CD4-positive, alpha-beta T cell treated with Interleukin-4 for 4 hours (primary cell): ENCODE measurements at regions not wholly inside any gene's neighbourhood (a gene's known extent, or its start where the extent isn't known, plus 50 kb on each side); places are given as distances from the start of the nearest gene placed in this dataset.

Experiments
- DNase-seq: peaks from one replicate; pipeline ENCODE4 v3.0.0-alpha.2; 2020

DNA sequence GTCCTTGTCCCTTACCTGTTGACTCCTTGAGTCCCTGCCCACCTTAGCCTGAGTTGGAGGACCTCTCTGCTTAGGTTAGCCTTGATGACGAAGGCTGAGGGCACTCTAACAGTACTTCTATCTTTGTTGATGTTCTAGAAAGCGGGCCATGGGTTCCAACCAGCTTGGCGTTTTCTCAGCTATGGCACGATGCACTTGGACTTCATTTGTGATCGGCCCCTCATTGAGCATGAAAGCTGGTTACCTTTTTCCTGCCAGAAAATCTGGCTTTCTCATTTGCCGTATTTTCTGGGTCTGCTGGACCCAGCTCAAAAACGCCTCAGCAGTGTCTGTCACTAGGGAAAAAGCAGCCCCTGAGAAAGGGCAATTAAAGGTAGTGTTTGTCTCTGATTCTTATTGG is 290.8 kb downstream of the EMP1 start:
- DNase-seq, result no peak

DNA sequence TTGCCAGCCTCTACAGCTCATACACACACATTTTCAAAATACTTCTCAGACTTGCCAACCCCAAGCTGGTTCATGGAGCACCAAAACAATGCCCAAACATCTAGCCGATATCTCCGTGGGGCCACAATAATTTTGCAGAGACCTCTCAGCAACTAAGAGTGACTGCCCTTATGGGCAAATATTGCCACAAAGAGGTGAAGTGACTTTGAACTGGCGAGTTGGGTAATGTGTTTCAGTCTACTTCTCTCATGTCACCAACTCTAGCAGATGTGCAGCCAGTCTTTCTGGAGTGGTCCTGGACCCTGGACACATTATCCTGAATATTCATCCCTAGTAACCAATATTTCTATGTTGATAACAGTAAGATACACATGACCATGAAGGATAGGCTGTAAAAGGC is 290.3 kb downstream of the EMP1 start:
- no peak for DNase-seq

DNA sequence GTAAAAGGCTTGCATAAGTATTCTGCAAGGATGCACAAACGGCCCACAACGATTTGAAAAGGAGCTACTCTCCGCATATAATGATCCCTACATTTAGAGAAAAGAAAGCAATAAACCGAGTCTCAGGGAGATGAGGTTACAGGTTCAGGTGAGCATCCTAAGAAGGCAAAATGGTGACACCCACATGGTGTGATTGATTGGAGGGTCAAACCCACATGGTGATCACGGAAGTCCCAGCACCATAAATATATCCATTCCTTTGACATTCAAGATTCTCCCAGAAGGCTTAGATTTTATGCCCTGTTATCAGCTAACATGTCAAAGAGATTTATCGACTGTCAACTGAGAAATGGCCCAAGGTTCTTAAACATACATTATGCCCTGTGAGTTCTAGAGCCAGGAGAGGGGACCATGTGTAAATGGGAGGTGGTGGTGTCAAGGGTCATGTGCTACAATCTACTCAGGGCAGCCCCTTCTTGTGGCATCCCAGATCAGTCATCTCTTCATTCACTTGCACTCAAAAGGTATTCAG is 282.2 kb downstream of the EMP1 start:
- no peak for DNase-seq

DNA sequence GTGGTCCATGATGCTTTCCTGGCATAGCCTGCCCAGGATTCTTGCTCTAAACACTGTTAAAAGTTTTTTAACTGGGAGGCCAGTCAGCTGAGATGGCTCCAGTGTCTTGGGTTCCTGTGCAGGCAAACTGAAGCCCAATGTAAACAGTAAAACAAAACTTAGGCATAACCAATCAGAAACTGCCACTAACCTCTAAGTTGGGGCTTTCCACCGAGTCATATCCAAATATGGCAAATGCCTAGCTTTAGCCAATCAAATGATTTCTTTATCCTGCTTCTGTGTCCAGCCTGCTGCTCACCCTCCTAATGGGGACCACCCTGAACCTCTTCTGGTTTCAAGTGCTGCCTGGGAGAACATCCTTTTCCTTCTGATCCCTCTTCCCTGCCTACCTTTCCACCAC is 277.9 kb downstream of the EMP1 start:
- no peak for DNase-seq

DNA sequence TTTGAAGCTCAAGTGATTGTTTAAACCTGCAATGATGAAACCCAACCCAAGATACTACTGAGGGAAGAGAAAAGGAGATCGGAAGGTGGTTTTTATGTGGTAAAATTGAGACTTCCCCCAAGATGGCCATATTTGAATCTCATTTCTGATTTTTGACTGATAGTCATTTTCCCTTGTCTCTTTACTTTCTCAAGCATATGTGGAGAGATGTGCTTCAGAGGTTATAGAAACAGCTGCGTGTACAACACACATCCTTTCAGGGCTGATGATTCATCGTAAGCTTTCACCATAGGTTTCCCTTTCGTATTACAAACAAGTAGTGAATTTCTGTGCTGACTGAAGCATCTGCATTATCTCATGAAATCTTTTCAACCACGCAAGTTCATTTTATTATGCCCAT is 276.2 kb downstream of the EMP1 start:
- DNase-seq, result no peak

DNA sequence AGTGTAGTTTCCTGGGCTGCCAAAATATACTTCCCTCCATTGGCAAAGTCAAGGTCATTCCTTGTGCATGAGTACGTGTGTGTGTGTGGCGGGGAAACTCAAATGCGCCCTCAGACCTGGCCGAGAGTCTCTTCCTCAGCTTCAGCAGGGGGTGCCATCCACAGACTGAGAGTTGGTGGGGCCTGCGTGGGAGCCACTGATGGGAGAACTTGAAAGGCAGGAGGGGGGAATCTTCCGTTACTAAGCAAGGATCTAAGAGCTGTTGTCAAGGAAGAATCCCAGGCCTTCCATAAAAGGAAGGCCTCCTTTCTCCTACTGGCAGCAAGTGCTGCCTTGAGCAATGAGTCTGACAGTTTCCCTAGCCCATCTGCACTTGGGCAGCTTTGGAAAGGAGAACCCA is 274.9 kb downstream of the EMP1 start:
- no peak for DNase-seq

DNA sequence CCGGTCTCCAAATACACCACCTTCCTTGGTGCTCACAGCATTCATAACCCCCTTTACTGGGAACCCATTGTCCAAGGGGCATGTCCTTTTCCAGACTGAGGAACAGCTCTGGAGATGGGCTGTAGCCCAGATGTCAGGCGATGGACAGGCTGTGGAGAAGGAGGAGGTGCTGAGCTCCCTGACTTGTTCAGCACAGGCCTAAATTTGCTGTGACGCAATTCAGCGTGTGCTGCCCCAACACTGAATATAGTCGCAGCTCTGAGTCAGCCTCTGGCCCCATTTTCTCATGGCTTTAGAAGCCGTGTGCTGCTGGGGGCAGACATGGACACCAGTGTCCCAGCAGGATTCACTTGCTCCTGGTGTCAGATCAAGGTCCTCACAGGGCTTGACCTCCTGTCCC is 269.1 kb downstream of the EMP1 start:
- no peak for DNase-seq

DNA sequence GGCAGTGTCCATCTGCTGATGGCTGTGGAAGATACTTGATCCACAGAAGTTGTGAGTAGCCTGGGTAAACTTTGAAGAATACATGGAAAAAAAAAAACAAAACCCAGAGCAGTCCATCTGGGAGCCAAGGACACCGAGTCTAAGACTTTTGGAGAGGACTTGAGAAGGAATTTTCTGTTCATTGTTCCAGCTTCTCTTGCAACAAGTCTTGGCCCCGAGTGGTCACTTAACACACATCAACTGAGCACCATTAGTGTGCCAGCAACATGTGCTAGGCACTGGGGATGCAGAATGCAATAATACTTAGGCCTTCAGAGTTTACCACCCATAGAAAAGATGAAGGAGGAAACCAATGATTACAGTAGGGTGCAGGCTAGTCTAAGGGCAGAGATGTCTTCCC is 266.7 kb downstream of the EMP1 start:
- no peak for DNase-seq

DNA sequence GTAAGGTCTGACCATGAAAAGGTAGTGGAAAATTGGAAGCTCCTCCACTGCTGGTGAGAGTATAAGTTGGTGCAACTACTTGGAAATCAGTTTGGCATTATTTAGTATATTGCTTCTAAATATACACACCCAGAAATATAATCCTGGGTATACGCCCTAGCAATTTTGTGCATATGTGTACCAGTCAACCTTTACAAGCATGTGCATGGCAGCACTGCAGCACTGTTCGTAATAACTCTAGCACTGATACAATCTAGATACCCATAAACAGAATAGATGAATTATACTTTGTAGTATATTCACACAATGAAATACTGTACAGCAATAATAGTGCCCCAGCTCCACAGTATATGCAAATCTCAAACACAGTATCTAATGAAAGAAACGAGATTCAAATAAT is 265.9 kb downstream of the EMP1 start:
- DNase-seq, result no peak

DNA sequence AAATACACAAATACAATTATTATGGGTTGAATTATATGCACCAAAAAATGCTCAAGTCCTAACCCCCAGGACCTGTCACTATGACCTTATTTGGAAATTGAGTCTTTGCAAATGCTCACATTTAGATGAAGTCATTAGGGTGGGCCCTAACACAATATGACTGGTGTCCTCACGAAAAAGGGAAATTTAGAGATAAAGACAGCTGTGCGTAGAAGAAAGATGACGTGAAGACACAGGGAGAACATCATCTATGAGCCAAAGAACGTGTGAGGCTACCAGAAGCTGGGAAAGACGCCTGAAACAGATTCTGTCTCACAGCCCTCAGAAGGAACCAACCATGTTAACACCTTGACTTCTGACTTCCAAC is 259.2 kb downstream of the EMP1 start:
- no peak for DNase-seq

DNA sequence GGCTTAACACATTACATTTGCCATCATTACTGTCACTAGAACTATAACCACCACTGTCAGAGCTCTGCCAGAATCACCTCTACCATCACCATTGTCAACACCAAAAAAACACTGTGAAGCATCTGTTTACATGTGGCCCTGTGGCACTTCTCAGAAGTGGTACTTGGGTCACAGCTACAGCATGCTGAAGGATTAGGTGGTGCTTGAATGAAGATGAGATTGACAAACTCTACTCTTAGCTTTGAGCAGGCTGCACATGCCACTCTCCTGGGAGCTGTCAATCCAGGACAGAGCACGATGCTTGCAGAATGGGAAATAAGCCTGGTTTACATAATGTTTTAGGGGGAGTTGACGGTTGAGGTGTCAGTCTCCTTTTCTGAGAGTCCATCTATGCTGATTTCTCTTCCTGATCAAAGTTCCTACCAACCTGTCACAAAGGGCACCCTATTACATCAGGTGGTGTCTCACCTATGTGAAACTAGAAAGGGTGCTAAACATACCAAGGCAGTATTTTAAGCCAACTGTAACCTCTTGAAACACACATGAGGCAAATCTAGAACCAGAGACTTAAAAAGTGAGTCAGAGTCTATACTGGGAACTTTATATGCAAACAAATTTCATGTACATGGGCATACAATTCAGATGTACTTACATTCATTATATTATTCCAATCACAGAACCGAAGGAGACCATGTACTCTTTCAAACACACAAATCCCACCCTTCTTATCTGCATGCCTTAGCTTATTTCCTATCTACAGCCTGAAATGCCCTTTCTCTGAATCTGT is 258.7 kb downstream of the EMP1 start:
- DNase-seq, result no peak

DNA sequence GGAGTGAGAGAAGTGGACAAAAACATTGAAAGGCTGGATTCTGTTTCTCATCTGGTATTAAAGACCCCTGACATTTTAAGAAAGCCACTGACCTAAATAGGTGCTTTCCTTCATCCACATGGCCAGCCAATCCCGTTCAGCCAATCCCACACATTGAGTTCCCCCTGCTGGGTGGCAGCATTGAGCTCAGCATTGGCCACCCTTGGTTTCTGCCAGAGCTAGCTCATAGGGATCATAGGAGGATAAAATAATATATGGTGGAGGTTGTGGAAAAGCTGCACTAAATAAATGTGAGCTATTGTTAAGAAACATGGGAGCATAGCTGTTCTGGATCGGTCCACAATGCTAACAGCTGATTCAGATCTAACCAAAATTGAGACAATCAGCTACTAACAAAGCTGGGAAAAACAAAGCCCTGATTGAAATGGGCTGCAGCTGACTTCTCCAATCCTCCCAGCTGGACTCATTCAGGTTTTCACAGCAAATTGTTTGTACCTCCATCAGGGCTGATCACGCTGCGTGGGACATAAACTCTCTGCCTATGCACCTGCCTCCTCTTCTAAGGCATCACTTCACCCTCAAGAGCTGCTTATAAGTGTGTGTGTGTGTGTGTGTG is 256.5 kb downstream of the EMP1 start:
- no peak for DNase-seq

DNA sequence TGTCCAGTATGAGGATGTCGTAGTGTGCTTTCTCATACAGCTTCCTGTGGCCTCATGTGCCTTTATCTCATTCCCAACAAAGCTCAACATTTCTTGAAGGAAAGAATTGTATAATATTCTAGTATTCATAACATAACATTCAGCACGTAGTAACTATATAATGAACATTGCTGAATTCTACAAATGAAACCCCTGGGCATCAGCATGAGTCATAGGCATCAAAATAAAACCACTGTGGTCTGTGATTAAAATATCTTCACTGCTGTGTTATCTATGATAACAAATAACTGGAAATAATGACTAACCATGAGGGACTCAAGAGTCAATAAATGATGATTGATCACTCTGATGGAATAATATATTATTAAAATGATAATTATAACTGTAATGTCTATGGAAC is 255.2 kb downstream of the EMP1 start:
- no peak for DNase-seq

DNA sequence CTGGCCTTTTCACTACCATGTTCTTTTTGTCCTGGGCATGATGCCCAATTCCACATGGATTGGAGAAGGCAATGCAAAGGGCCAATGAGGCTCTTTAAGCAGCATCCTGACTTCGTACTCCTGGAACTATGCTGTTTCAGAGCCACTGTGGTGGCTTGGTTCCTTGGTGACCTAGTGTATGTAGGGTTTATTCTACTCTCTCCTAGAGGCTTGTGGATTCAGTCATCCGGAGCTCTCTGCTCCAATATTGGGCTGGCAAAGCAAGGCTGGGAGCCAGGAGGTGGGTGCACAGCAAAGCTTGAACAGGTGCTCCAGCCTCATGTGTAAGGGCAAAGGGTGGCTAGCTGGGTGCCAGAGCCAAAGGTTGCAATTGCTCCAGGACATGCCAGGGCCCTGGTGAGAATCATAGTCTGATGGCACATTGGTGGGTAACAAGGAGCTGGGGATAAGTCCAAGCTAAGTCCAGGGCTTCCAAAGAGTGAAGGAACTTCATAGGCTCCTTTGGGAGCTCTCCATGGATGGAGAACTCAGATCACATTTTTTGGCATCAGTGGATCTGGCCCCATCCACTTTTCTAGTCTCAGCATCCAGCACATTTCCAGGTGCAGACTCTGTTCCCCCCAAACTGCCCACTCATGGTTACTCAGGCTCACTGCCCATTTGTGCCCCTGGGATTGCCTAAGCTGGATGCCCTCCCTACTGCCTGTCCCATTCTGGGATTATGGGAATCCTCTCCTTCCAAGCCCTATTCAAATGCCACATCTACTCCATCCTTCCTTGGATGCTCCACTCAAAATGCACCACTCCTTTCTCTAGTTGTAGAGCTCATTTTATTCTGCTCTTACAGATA is 253.9 kb downstream of the EMP1 start:
- DNase-seq, result no peak

DNA sequence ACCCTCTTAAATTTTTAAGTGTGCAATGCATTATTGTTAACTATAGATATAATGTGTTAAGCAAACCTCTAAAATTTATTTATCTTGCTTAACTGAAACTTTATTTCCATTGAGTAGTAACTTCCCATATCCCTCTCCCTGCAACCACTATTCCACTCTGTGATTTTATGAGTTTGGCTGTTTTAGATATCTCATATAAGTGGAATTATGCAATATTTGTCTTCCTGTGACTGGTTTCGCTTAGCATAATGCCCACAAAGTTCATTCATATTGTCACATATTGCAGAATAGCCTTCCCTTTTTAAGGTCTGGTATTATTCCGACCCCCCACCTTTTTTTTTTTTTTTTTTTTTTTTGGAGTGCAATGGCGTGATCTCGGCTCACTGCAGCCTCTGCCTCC is 247.6 kb downstream of the EMP1 start:
- no peak for DNase-seq

DNA sequence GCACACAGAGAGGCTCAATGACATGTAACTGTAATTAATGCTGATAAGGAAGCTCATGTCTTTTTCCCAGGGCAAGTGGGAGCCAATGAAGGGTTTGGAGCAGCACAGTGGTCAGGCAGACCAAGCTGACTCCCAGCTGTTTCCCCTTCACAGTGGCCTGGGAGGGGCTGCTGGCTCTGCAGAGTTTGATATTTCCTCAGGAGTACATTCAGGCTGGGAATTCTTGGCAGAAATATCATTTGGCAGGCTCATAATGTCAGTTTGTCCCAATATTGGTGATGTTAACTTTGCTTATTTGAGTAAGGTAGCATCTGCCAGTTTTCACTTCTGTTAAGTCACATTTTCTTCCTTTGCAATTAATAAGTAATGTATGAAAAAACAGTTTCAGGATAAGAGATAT is 247.0 kb downstream of the EMP1 start:
- DNase-seq, result no peak

DNA sequence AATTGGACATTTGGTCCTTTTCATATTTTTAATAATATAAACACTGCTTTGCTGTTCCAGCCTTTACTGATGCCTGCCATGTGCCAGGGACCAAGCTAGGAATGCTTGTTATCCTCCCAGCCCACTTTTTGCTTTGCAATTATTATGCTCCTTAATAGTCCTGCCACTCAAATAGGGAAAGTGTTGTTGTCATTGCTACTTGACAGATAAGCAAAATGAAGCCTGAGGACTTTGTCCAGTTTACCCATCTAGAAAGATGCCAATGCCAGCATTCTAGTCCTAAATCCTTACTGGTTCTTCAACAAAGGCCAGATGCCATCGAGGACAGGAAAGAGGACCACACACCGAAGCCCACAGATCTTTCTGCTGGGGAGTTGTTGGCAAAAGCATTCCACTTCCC is 246.5 kb downstream of the EMP1 start:
- no peak for DNase-seq

DNA sequence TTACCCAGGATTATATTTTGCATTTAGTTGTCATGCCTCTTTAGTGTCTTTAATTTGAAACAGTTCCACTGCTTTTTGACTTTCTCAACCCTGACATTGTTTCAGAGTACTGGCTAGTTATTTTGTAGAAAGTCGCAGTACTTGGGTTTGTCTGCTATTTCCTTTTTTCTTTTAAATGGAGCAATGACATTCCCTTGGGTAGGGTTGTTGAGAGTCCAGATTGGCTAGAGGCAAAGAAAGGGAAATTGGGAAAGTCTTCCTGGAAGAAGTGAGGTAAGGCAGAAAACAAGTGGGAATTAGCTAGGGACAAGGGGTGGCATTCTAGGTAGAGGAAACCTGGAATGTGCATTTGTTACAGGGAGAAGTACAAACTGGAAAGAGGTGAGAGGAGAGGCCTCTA is 245.9 kb downstream of the EMP1 start:
- no peak for DNase-seq

DNA sequence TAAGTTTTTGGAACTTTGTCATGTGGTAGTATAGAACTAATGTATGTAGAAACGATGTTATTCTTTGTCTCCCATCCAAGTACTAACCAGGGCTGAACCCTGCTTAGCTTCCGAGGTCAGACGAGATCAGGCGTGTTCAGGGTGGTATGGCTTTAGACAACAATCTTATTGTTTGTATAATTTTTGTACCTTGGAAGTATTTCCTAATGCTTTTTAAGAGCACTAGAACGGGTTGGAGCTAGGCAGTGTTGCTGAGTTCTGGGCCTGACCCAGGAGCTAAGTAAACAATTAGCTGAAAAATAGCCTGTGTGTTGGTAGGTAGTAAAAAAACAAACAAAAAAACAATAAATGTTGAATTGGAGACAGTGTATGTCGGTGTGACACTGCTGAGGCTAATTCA is 244.3 kb downstream of the EMP1 start:
- no peak for DNase-seq

DNA sequence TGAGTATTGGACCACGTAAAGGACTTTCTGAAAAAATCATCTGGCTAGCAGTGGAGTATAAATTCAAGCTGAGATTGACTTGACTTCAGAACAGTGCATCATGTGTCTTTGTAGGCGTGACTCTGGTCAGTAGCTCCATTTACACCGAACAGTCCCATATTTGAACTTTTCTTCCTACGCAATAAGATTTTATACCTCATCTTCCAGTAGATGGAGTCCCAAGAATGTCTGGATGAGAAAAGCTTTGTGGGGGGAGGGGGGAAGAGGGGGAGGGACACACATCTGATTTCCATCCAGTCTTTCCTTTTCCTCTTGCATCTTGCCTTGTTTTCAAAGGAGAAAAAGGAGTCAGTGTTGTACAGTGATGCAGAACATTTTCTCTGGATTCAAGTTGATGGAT is 241.0 kb downstream of the EMP1 start:
- DNase-seq, result no peak

DNA sequence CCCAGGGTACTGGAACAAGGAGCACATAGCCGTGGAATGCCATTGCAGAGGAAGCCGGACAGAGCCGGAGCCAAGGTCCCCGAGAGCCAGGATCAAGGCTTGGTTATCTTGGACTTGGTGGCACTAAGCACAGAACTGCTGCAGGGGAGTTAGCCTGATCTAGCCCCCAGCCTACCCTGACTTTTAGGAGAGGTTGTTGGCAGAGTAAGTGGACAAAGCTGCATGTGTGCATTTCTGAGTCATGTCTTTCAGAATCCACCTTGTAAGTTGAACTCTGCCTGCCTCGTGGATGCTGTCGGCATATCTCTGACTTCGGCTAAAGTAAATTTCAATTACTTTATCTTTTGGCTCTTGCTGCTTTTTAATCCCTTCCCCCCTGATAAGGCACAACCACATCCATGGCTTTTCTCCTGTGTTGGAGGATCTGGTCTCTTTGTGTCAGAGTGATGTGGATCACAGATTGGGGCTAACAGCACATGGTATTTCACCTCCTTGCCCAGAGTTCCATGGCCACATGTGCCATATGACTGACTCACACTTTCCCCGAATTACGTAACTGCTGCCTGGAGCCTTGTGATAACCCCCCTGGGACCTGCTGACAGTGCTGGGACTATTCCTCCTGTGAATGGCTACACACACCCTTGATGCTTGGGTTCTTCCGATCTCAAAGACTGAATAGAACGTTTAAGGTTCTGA is 240.3 kb downstream of the EMP1 start:
- DNase-seq, result no peak

DNA sequence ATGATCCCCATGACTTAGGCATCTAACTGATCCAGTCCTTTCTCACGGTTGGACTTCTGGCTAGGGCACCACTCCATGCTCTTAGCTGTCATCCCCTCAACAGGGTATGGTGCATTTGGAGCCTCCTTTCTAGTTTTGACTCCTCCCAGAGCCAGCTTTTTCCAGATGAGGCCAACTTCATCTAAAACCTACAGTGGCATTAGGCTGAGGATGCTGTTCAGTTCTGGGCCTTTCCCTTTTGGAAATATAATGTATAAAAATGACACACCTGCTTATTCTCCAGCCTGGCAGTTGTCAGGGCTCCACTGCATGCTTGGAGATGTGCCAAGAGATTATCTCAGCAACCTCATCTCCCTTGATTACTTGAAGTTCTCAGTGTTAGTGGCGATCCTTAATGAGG is 239.7 kb downstream of the EMP1 start:
- no peak for DNase-seq

DNA sequence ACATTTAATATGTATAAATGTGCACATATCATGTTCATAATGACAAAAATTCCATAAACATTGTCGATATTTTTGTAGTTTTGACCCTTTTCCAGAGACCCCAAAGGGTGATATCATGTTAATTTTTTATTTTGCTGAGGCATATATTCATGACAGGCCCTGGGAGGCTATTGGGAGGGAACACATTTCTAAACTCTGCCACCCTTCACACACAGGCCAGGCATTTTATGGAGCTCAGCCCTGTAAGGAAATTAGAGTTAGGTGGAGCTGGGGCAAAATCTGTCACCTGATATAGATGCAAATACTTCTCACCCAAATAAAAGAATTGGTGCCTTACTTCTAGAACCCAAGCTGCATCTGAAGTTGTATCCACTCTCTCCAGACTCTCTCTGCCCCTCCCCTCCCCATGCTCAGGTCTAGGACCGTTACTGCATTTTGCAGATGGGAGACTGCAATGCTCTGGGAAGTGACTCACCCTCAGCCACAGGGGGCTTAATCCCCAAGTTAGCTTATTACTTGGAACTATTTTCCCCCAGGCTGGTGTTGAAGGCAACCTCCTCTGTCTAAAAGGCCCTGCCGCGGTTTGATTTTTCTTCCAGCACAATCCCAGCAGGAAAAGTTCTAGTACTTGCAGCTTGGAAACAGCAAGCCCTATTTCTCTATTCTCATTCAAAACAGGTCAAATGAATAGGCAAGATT is 238.9 kb downstream of the EMP1 start:
- no peak for DNase-seq
